ENCODE measurements at regions not wholly inside any gene's neighbourhood (a gene's known extent, or its start where the extent isn't known, plus 50 kb on each side); places are given as distances from the start of the nearest gene placed in this dataset.

DNA sequence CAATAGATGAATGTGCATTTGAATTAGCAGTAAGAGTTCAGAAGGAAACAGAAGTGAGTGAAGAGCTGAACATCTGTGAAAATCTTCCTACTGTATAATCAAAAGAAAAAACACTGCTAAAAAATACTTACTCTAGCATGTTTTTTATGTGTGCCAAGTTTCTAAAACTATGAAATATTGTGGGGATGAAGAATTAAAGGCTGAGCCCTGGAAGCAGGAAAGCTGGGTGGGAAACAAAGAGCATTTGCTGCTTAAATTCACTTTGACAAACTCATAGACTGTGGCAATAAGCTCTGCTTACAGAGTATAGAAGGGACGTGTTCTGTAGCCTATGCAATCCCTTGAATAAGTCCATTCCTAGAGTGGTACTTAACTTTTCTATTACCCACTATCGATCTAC, 261.7 kb downstream of the ANKRD50 start:
- H3K27me3 ChIP-seq (ENCODE audit: insufficient read depth, low read depth, low read length), result no peaks in the 10 kb centered on the region
- no peak overlapping the region for H3K4me2 ChIP-seq (ENCODE audit: low read length)
- no peaks in the 10 kb centered on the region for H4K20me1 ChIP-seq (ENCODE audit: insufficient read depth)
- H2AFZ ChIP-seq (ENCODE audit: low read depth, low read length), result no peak overlapping the region
- no peak overlapping the region for H3K9ac ChIP-seq (ENCODE audit: low read length)
- no peak overlapping the region for H3K27ac ChIP-seq (ENCODE audit: low read length)
- no peaks in the 10 kb centered on the region for H3K9me3 ChIP-seq (ENCODE audit: low read length)
- no peak overlapping the region for H3K4me3 ChIP-seq (ENCODE audit: low read length)
- no peaks in the 10 kb centered on the region for H3K9me2 ChIP-seq (ENCODE audit: insufficient read depth, low read length)
- no peaks in the 10 kb centered on the region for H3F3A ChIP-seq (ENCODE audit: insufficient read depth, low read length, poor library complexity, severe bottlenecking)
- no peak for TF ChIP-seq MXI1 (conservative IDR thresholded peaks at IDR 0.05; ENCODE audit: poor library complexity, severe bottlenecking)
- no peak for TF ChIP-seq EZH2 (IDR thresholded peaks at IDR 0.05; ENCODE audit: borderline replicate concordance, insufficient read depth, low read length, poor library complexity, severe bottlenecking)
- TF ChIP-seq TAF1 (IDR thresholded peaks at IDR 0.05; ENCODE audit: low read depth), result no peak
- TF ChIP-seq, protein P1, sequence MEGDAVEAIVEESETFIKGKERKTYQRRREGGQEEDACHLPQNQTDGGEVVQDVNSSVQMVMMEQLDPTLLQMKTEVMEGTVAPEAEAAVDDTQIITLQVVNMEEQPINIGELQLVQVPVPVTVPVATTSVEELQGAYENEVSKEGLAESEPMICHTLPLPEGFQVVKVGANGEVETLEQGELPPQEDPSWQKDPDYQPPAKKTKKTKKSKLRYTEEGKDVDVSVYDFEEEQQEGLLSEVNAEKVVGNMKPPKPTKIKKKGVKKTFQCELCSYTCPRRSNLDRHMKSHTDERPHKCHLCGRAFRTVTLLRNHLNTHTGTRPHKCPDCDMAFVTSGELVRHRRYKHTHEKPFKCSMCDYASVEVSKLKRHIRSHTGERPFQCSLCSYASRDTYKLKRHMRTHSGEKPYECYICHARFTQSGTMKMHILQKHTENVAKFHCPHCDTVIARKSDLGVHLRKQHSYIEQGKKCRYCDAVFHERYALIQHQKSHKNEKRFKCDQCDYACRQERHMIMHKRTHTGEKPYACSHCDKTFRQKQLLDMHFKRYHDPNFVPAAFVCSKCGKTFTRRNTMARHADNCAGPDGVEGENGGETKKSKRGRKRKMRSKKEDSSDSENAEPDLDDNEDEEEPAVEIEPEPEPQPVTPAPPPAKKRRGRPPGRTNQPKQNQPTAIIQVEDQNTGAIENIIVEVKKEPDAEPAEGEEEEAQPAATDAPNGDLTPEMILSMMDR (IDR thresholded peaks at IDR 0.05; ENCODE audit: poor library complexity, severe bottlenecking), result no peak
- TF ChIP-seq SMC3 (conservative IDR thresholded peaks at IDR 0.05; ENCODE audit: poor library complexity), result no peak
- no peak for TF ChIP-seq EP300 (conservative IDR thresholded peaks at IDR 0.05; ENCODE audit: poor library complexity, severe bottlenecking)
- TF ChIP-seq RAD21 (conservative IDR thresholded peaks at IDR 0.05), result no peak
- TF ChIP-seq POLR2AphosphoS5 (IDR thresholded peaks at IDR 0.05), result no peak
- TF ChIP-seq, protein P2, sequence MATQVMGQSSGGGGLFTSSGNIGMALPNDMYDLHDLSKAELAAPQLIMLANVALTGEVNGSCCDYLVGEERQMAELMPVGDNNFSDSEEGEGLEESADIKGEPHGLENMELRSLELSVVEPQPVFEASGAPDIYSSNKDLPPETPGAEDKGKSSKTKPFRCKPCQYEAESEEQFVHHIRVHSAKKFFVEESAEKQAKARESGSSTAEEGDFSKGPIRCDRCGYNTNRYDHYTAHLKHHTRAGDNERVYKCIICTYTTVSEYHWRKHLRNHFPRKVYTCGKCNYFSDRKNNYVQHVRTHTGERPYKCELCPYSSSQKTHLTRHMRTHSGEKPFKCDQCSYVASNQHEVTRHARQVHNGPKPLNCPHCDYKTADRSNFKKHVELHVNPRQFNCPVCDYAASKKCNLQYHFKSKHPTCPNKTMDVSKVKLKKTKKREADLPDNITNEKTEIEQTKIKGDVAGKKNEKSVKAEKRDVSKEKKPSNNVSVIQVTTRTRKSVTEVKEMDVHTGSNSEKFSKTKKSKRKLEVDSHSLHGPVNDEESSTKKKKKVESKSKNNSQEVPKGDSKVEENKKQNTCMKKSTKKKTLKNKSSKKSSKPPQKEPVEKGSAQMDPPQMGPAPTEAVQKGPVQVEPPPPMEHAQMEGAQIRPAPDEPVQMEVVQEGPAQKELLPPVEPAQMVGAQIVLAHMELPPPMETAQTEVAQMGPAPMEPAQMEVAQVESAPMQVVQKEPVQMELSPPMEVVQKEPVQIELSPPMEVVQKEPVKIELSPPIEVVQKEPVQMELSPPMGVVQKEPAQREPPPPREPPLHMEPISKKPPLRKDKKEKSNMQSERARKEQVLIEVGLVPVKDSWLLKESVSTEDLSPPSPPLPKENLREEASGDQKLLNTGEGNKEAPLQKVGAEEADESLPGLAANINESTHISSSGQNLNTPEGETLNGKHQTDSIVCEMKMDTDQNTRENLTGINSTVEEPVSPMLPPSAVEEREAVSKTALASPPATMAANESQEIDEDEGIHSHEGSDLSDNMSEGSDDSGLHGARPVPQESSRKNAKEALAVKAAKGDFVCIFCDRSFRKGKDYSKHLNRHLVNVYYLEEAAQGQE (IDR thresholded peaks at IDR 0.05; ENCODE audit: borderline replicate concordance), result no peak
- no peaks in the 10 kb centered on the region for H3K36me3 ChIP-seq (ENCODE audit: insufficient read depth, low read length)
- H3K79me2 ChIP-seq (replicated peaks; ENCODE audit: insufficient read depth, low read length), result no peaks in the 10 kb centered on the region

DNA sequence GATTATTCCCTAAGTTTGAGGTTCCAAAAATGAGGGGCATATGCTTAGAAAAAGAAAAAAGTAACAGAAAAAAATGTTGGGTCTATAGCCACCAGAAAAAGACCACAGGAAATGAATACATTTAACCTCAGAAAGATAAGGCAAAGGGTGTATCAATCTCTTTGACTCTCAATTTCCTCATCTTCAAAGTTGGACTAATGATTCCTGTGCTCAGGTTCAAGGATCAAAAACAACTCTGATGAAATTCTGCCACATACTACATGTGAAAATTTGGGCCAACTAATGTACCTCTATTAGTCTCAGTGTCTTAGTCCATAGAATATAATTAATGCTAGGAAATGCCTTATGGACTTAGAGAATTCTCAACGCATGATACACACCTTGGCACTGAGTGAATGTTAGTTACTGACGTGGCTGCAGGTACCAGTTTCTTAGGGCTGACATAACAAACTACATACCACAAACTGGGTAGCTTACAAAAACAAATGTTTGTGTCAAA, 257.7 kb downstream of the ANKRD50 start:
- Histone ChIP-seq H3K9me3 (ENCODE audit: low read length) (no peaks in the 10 kb centered on the region), H3K9ac (ENCODE audit: low read length) (no peak overlapping the region), H2AFZ (ENCODE audit: low read depth, low read length) (no peak overlapping the region), H3K79me2 (replicated peaks; ENCODE audit: insufficient read depth, low read length) (no peaks in the 10 kb centered on the region), H3K4me2 (ENCODE audit: low read length) (no peak overlapping the region), H3K27me3 (ENCODE audit: insufficient read depth, low read depth, low read length) (no peaks in the 10 kb centered on the region), H3K36me3 (ENCODE audit: insufficient read depth, low read length) (no peaks in the 10 kb centered on the region), H3F3A (ENCODE audit: insufficient read depth, low read length, poor library complexity, severe bottlenecking) (no peaks in the 10 kb centered on the region), H3K9me2 (ENCODE audit: insufficient read depth, low read length) (no peaks in the 10 kb centered on the region), H3K27ac (ENCODE audit: low read length) (no peak overlapping the region), H4K20me1 (ENCODE audit: insufficient read depth) (no peaks in the 10 kb centered on the region), H3K4me3 (ENCODE audit: low read length) (no peak overlapping the region)
- TF ChIP-seq RAD21 (conservative IDR thresholded peaks at IDR 0.05) (no peak), SMC3 (conservative IDR thresholded peaks at IDR 0.05; ENCODE audit: poor library complexity) (no peak), EZH2 (IDR thresholded peaks at IDR 0.05; ENCODE audit: borderline replicate concordance, insufficient read depth, low read length, poor library complexity, severe bottlenecking) (no peak), MXI1 (conservative IDR thresholded peaks at IDR 0.05; ENCODE audit: poor library complexity, severe bottlenecking) (no peak), EP300 (conservative IDR thresholded peaks at IDR 0.05; ENCODE audit: poor library complexity, severe bottlenecking) (no peak), POLR2AphosphoS5 (IDR thresholded peaks at IDR 0.05) (no peak), TAF1 (IDR thresholded peaks at IDR 0.05; ENCODE audit: low read depth) (no peak)
- TF ChIP-seq, protein P2 (IDR thresholded peaks at IDR 0.05; ENCODE audit: borderline replicate concordance), result no peak
- TF ChIP-seq, protein P1 (IDR thresholded peaks at IDR 0.05; ENCODE audit: poor library complexity, severe bottlenecking), result no peak

Data from neural cell (in vitro differentiated cells).